Endodermal cell (in vitro differentiated cells): ENCODE measurements at regions not wholly inside any gene's neighbourhood (a gene's known extent, or its start where the extent isn't known, plus 50 kb on each side); places are given as distances from the start of the nearest gene placed in this dataset.

ENCODE experiments used
- DNase-seq: peaks from one replicate; pipeline ENCODE4 v3.0.0-alpha.2; 2017
- H3K27ac ChIP-seq: 2 replicates; pipeline ENCODE4 v1.5.1; 2013; ENCODE audit warnings: mild to moderate bottlenecking, low read depth, low read length, moderate library complexity
- H3K27me3 ChIP-seq: 2 replicates; pipeline ENCODE4 v1.6.1; 2013; ENCODE audit warnings: mild to moderate bottlenecking, low read length, moderate library complexity; ENCODE audit not compliant: insufficient read depth, control insufficient read depth, poor library complexity, severe bottlenecking
- H3K36me3 ChIP-seq: 2 replicates; pipeline ENCODE4 v1.7.0; 2013; ENCODE audit warnings: mild to moderate bottlenecking, low read length, moderate library complexity; ENCODE audit not compliant: control insufficient read depth, insufficient read depth
- H3K4me1 ChIP-seq: one replicate; pipeline ENCODE4 v1.7.0; 2013; ENCODE audit warnings: low read length; ENCODE audit not compliant: control insufficient read depth, insufficient read depth
- H3K4me3 ChIP-seq: 2 replicates; pipeline ENCODE4 v1.5.1; 2013; ENCODE audit warnings: mild to moderate bottlenecking, low read length, moderate library complexity
- H3K9ac ChIP-seq: 2 replicates; pipeline ENCODE4 v1.6.1; 2013; ENCODE audit warnings: mild to moderate bottlenecking, low read length, moderate library complexity; ENCODE audit not compliant: poor library complexity, severe bottlenecking; ENCODE audit errors: extremely low read depth
- H3K9me3 ChIP-seq: 2 replicates; pipeline ENCODE4 v1.6.1; 2013; ENCODE audit warnings: mild to moderate bottlenecking, low read length, moderate library complexity; ENCODE audit not compliant: control insufficient read depth
- H3K27ac Mint-ChIP-seq: 2 replicates; pipeline ENCODE4 v1.8.0; 2020; ENCODE audit warnings: mixed read lengths
- H3K27me3 Mint-ChIP-seq: 2 replicates; pipeline ENCODE4 v1.8.0; 2021; ENCODE audit warnings: mild to moderate bottlenecking, mixed read lengths; ENCODE audit not compliant: insufficient read depth
- H3K36me3 Mint-ChIP-seq: 2 replicates; pipeline ENCODE4 v1.8.0; 2020; ENCODE audit warnings: low read depth, mixed read lengths
- H3K4me1 Mint-ChIP-seq: 2 replicates; pipeline ENCODE4 v1.8.0; 2020; ENCODE audit warnings: mixed read lengths
- H3K4me3 Mint-ChIP-seq: 2 replicates; pipeline ENCODE4 v1.8.0; 2020; ENCODE audit warnings: mild to moderate bottlenecking, moderate library complexity, mixed read lengths
- H3K9me3 Mint-ChIP-seq: 2 replicates; pipeline ENCODE4 v1.8.0; 2020; ENCODE audit warnings: mild to moderate bottlenecking, mixed read lengths
- WGBS, 2 experiments: methylation state at CpG; one replicate each; pipeline versions ENCODE4 v1.1.5 to v1.1.7; 2013; ENCODE audit warnings: missing lambda C conversion rate in 2 of 2, mixed read lengths in 1 of 2; ENCODE audit not compliant: insufficient coverage in 1 of 2, insufficient read length in 1 of 2; 5-methylcytosine and 5-hydroxymethylcytosine counted together
- TF ChIP-seq, protein P1 (sequence below): fragments of 200-600 bp; sonication (generic); conservative IDR thresholded peaks from 2 replicates; pipeline ENCODE4 v1.5.0; 2021; ENCODE audit warnings: antibody characterized with exemption, mild to moderate bottlenecking

DNA sequence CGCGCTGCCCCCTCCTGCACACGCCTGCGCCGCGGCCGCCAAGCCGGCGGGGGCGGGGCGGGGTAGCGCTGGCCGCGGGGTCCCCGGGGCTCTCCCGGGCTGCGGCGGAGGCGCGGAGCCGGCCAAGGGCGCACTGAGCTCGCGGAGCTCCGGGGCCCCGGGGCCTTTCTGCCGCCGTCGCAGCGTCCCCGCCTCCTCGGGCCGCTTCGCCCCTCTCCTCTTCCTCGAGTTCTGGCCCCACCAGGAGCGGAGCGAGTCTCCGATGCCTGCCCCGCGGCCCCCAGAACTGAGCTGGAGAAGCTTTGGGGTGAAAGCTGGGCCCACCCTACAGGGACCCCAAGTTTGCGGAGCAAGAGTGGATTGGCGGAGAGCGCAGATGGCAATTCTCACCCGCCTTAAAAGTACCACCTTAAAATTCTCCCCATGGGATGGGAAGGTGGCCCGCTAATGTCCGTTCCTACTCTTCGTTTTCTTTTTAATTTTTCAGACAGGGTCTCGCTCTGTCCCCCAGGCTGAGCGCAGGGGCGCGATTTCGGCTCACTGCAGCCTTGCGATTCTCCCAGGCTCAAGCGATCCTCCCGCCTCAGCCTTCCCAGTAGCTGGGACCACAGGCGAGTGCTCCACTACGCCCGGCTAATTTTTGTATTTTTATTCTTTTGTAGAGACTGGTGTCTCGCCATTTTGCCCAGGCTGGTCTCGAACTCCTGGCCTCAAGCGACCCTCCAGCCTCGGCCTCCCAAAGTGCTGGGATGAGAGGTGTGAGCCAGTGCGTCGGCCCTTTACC, 129.6 kb downstream of the NDUFA12 start:
- Mint-ChIP-seq H3K9me3 (no peaks in the 10 kb centered on the region), H3K36me3 (no peaks in the 10 kb centered on the region), H3K27me3 (peaks cover 65% of the 10 kb centered on the region), H3K4me1 (peaks cover 1% of the 10 kb centered on the region), H3K27ac (no peak overlapping the region), H3K4me3 (peak overlapping the region; percentile 56)
- WGBS, 2 experiments, result 6 to 9% methylated on average over 25 to 64 of the region's 64 CpGs
- Histone ChIP-seq H3K9me3 (no peaks in the 10 kb centered on the region), H3K4me1 (no peaks in the 10 kb centered on the region), H3K27me3 (peaks cover 77% of the 10 kb centered on the region), H3K36me3 (no peaks in the 10 kb centered on the region), H3K9ac (no peak overlapping the region), H3K27ac (no peak overlapping the region), H3K4me3 (peak overlapping the region; percentile 66)
- TF ChIP-seq, protein P1, sequence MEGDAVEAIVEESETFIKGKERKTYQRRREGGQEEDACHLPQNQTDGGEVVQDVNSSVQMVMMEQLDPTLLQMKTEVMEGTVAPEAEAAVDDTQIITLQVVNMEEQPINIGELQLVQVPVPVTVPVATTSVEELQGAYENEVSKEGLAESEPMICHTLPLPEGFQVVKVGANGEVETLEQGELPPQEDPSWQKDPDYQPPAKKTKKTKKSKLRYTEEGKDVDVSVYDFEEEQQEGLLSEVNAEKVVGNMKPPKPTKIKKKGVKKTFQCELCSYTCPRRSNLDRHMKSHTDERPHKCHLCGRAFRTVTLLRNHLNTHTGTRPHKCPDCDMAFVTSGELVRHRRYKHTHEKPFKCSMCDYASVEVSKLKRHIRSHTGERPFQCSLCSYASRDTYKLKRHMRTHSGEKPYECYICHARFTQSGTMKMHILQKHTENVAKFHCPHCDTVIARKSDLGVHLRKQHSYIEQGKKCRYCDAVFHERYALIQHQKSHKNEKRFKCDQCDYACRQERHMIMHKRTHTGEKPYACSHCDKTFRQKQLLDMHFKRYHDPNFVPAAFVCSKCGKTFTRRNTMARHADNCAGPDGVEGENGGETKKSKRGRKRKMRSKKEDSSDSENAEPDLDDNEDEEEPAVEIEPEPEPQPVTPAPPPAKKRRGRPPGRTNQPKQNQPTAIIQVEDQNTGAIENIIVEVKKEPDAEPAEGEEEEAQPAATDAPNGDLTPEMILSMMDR, result no peak
- DNase-seq, result no peak

DNA sequence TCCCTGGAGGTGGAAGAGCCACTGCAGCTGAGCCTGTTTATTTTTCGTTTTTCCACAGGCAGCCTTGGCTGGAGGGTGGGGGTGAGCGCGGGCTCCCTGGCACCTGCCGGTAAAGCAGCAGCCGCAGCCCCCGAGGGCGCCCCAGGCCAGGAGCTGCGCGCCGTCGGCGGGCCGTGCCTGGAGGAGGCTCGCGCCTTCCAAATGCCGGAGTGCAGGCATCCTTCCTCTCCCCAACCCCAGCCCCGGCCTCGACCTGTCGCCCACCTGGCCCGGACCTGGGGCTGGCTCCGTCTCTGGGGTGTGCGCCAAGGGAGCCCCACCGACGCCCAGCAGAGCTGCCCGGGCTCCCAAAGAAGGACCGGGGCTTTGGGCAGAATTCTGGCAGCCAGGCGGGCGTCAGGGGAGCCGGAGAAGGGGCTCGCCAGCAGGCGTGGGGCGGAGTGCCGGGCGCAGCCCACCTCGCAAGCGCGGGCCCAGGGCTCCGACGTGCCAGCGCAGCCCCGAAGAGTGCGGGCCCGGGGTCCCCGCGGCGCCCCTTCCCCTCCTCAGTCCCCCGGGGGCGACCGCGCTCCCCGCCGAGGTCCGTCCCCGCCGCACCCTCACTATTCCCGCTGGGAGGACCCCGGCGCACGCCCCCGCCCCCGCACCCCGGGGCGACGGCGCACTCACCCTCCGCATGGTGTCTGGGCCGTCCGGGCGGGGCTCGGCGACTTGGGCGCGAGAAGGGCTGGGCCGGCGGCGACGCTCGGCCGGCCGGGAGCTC, 130.3 kb downstream of the NDUFA12 start:
- Mint-ChIP-seq H3K9me3 (no peaks in the 10 kb centered on the region), H3K27me3 (peaks cover 66% of the 10 kb centered on the region), H3K27ac (no peak overlapping the region), H3K36me3 (no peaks in the 10 kb centered on the region), H3K4me1 (peaks cover 1% of the 10 kb centered on the region), H3K4me3 (peak overlapping the region; percentile 39)
- H3K4me3 ChIP-seq, result no peak overlapping the region
- H3K9ac ChIP-seq, result no peak overlapping the region
- peak; percentile 80 for DNase-seq
- no peak overlapping the region for H3K27ac ChIP-seq
- H3K36me3 ChIP-seq, result no peaks in the 10 kb centered on the region
- H3K9me3 ChIP-seq, result no peaks in the 10 kb centered on the region
- WGBS, 2 experiments, result 2 to 4% methylated on average over 9 to 80 of the region's 80 CpGs
- TF ChIP-seq, protein P1, result no peak
- H3K4me1 ChIP-seq, result no peaks in the 10 kb centered on the region
- peaks cover 76% of the 10 kb centered on the region for H3K27me3 ChIP-seq

DNA sequence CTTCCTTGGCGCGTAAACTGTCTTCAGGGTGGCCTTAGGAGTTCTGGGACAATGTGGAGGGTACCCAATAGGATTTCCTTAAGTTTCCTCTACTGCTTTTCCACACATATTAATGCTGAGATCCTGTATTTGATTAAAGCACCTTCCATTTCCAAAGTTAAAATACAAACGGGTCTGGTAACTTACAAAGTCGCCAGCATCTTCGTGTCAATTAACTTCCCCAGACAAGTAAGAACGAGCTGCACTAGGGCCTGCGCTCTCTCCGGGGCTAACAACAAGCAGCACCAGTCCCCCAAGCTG, 130.9 kb downstream of the NDUFA12 start:
- Mint-ChIP-seq H3K27ac (no peak overlapping the region), H3K4me1 (peaks cover 1% of the 10 kb centered on the region), H3K4me3 (peak overlapping the region; percentile 39), H3K9me3 (no peaks in the 10 kb centered on the region), H3K36me3 (no peaks in the 10 kb centered on the region), H3K27me3 (peaks cover 62% of the 10 kb centered on the region)
- TF ChIP-seq, protein P1, result no peak
- Histone ChIP-seq H3K4me3 (no peak overlapping the region), H3K27ac (no peak overlapping the region), H3K9me3 (no peaks in the 10 kb centered on the region), H3K4me1 (no peaks in the 10 kb centered on the region), H3K27me3 (peaks cover 71% of the 10 kb centered on the region), H3K9ac (no peak overlapping the region), H3K36me3 (no peaks in the 10 kb centered on the region)
- DNase-seq, result no peak
- 49 to 80% methylated on average over 1 to 8 of the region's 8 CpGs for WGBS, 2 experiments
